AG20443 (cell line): ENCODE measurements at regions not wholly inside any gene's neighbourhood (a gene's known extent, or its start where the extent isn't known, plus 50 kb on each side); places are given as distances from the start of the nearest gene placed in this dataset.

Experiments
- DNase-seq: peaks from one replicate; pipeline ENCODE4 v3.0.0; 2012; ENCODE audit warnings: low spot score, mixed read lengths

- no peak for DNase-seq
Observed at GRCh38 chr1:106072909-106073600, 983.4 kb upstream of the PRMT6 start.

GRCh38 chr1:106080608-106081325, 975.7 kb upstream of the PRMT6 start:
- peak; percentile 30 for DNase-seq

GRCh38 chr1:106111044-106111443, 945.4 kb upstream of the PRMT6 start:
- DNase-seq, result no peak

GRCh38 chr1:106113851-106114250, 942.6 kb upstream of the PRMT6 start:
- DNase-seq, result no peak

GRCh38 chr1:106120789-106121188, 935.7 kb upstream of the PRMT6 start:
- DNase-seq, result no peak

GRCh38 chr1:106121728-106122127, 934.7 kb upstream of the PRMT6 start:
- DNase-seq, result no peak

- DNase-seq, result no peak
Observed at GRCh38 chr1:106134561-106134960, 921.9 kb upstream of the PRMT6 start.

- no peak for DNase-seq
Observed at GRCh38 chr1:106173101-106173500, 883.4 kb upstream of the PRMT6 start.

- DNase-seq, result no peak
Observed at GRCh38 chr1:106178791-106179190, 877.7 kb upstream of the PRMT6 start.

- DNase-seq, result no peak
Observed at GRCh38 chr1:106181866-106182265, 874.6 kb upstream of the PRMT6 start.

GRCh38 chr1:106185089-106185488, 871.4 kb upstream of the PRMT6 start:
- DNase-seq, result no peak

GRCh38 chr1:106189780-106190179, 866.7 kb upstream of the PRMT6 start:
- DNase-seq, result no peak

- DNase-seq, result no peak
Observed at GRCh38 chr1:106194206-106194605, 862.3 kb upstream of the PRMT6 start.

- DNase-seq, result no peak
Observed at GRCh38 chr1:106200711-106201110, 855.8 kb upstream of the PRMT6 start.

- no peak for DNase-seq
Observed at GRCh38 chr1:106207185-106207584, 849.3 kb upstream of the PRMT6 start.

- no peak for DNase-seq
Observed at GRCh38 chr1:106217765-106218164, 838.7 kb upstream of the PRMT6 start.

GRCh38 chr1:106222403-106222802, 834.1 kb upstream of the PRMT6 start:
- no peak for DNase-seq

- DNase-seq, result no peak
Observed at GRCh38 chr1:106223213-106223612, 833.3 kb upstream of the PRMT6 start.

GRCh38 chr1:106224426-106224825, 832.0 kb upstream of the PRMT6 start:
- no peak for DNase-seq

GRCh38 chr1:106225403-106225802, 831.1 kb upstream of the PRMT6 start:
- no peak for DNase-seq

GRCh38 chr1:106226550-106226949, 829.9 kb upstream of the PRMT6 start:
- DNase-seq, result no peak

- no peak for DNase-seq
Observed at GRCh38 chr1:106232128-106232527, 824.3 kb upstream of the PRMT6 start.

- no peak for DNase-seq
Observed at GRCh38 chr1:106233511-106233910, 823.0 kb upstream of the PRMT6 start.

GRCh38 chr1:106249365-106249764, 807.1 kb upstream of the PRMT6 start:
- no peak for DNase-seq
